Muscle of arm (tissue), 1 donor: ENCODE measurements at regions not wholly inside any gene's neighbourhood (a gene's known extent, or its start where the extent isn't known, plus 50 kb on each side); places are given as distances from the start of the nearest gene placed in this dataset.
"Not testable (repeated sequence)": the region's sequence is repeated elsewhere in the genome, so short reads cannot be mapped to it uniquely, and the experiment has no call there.

Source experiments
- DNase-seq: peaks from one replicate; pipeline ENCODE4 v3.0.0-alpha.2; 2013

- DNase-seq = no peak
Measured at GRCh38 chr12:89289720-89290119, 62.6 kb downstream of the DUSP6 start.

- no peak for DNase-seq
Measured at GRCh38 chr12:89288959-89289358, 63.3 kb downstream of the DUSP6 start.

- no peak for DNase-seq
Measured at GRCh38 chr12:89286501-89286900, 65.8 kb downstream of the DUSP6 start.

GRCh38 chr12:89281539-89281867, 70.8 kb downstream of the DUSP6 start:
- peak; percentile 16 for DNase-seq

GRCh38 chr12:89280833-89281538, 71.3 kb downstream of the DUSP6 start:
- DNase-seq = peak; percentile 19

GRCh38 chr12:89279499-89279898, 72.8 kb downstream of the DUSP6 start:
- DNase-seq = no peak

- DNase-seq = no peak
Measured at GRCh38 chr12:89278862-89279261, 73.4 kb downstream of the DUSP6 start.

- DNase-seq = no peak
Measured at GRCh38 chr12:89278169-89278568, 74.1 kb downstream of the DUSP6 start.

GRCh38 chr12:89276860-89277259, 75.4 kb downstream of the DUSP6 start:
- no peak for DNase-seq

GRCh38 chr12:89273525-89273924, 78.8 kb downstream of the DUSP6 start:
- no peak for DNase-seq

GRCh38 chr12:89270548-89270947, 81.8 kb downstream of the DUSP6 start:
- no peak for DNase-seq

- DNase-seq = no peak
Measured at GRCh38 chr12:89269174-89269573, 83.1 kb downstream of the DUSP6 start.

- no peak for DNase-seq
Measured at GRCh38 chr12:89267404-89267803, 84.9 kb downstream of the DUSP6 start.

GRCh38 chr12:89266574-89267188, 85.6 kb downstream of the DUSP6 start:
- DNase-seq = not testable (repeated sequence)

GRCh38 chr12:89264837-89265236, 87.5 kb downstream of the DUSP6 start:
- no peak for DNase-seq

GRCh38 chr12:89263900-89264299, 88.4 kb downstream of the DUSP6 start:
- no peak for DNase-seq

GRCh38 chr12:89262855-89263552, 89.3 kb downstream of the DUSP6 start:
- DNase-seq = no peak

- no peak for DNase-seq
Measured at GRCh38 chr12:89261982-89262381, 90.3 kb downstream of the DUSP6 start.

- DNase-seq = no peak
Measured at GRCh38 chr12:89260841-89261637, 91.3 kb downstream of the DUSP6 start.

- DNase-seq = no peak
Measured at GRCh38 chr12:89259821-89260220, 92.5 kb downstream of the DUSP6 start.

GRCh38 chr12:89258240-89258969, 93.9 kb downstream of the DUSP6 start:
- no peak for DNase-seq

GRCh38 chr12:89257340-89257739, 95.0 kb downstream of the DUSP6 start:
- no peak for DNase-seq
